GM18498 (cell line): ENCODE measurements at regions not wholly inside any gene's neighbourhood (a gene's known extent, or its start where the extent isn't known, plus 50 kb on each side); places are given as distances from the start of the nearest gene placed in this dataset.
A peak's percentile ranks its signal among the peaks of the same experiment; 100 is the strongest.
"Not testable (repeated sequence)": the region's sequence is repeated elsewhere in the genome, so short reads cannot be mapped to it uniquely, and the experiment has no call there.

Experiments used
- ATAC-seq: cut with Tn5 transposase; IDR thresholded peaks from one replicate; pipeline ENCODE4 v1.9.1; 2021; ENCODE audit warnings: mild to moderate bottlenecking, moderate library complexity; ENCODE audit not compliant: unreplicated experiment

GRCh38 chr6:53446151-53446550 lies 97.4 kb upstream of the ELOVL5 start:
- ATAC-seq = no peak

GRCh38 chr6:53441761-53442160 lies 93.0 kb upstream of the ELOVL5 start:
- ATAC-seq = no peak

GRCh38 chr6:53441035-53441493 lies 92.3 kb upstream of the ELOVL5 start:
- ATAC-seq = no peak

GRCh38 chr6:53440336-53440945 lies 91.7 kb upstream of the ELOVL5 start:
- no peak for ATAC-seq

GRCh38 chr6:53439556-53439955 lies 90.8 kb upstream of the ELOVL5 start:
- no peak for ATAC-seq

- ATAC-seq = peak; percentile 59
Measured at GRCh38 chr6:53437557-53438202, 88.9 kb upstream of the ELOVL5 start.

GRCh38 chr6:53436526-53437303 lies 88.0 kb upstream of the ELOVL5 start:
- ATAC-seq = no peak

- ATAC-seq = no peak
Measured at GRCh38 chr6:53433951-53434285, 85.2 kb upstream of the ELOVL5 start.

GRCh38 chr6:53433261-53433950 lies 84.7 kb upstream of the ELOVL5 start:
- no peak for ATAC-seq

GRCh38 chr6:53432318-53433161 lies 83.8 kb upstream of the ELOVL5 start:
- no peak for ATAC-seq

GRCh38 chr6:53431704-53432103 lies 83.0 kb upstream of the ELOVL5 start:
- no peak for ATAC-seq

GRCh38 chr6:53429401-53429800 lies 80.7 kb upstream of the ELOVL5 start:
- no peak for ATAC-seq

- ATAC-seq = no peak
Measured at GRCh38 chr6:53428886-53429285, 80.1 kb upstream of the ELOVL5 start.

GRCh38 chr6:53426667-53427270 lies 78.0 kb upstream of the ELOVL5 start:
- ATAC-seq = peak; percentile 85

GRCh38 chr6:53426117-53426516 lies 77.4 kb upstream of the ELOVL5 start:
- no peak for ATAC-seq

- no peak for ATAC-seq
Measured at GRCh38 chr6:53424976-53425718, 76.4 kb upstream of the ELOVL5 start.

GRCh38 chr6:53424300-53424699 lies 75.5 kb upstream of the ELOVL5 start:
- no peak for ATAC-seq

GRCh38 chr6:53423560-53423959 lies 74.8 kb upstream of the ELOVL5 start:
- ATAC-seq = not testable (repeated sequence)

- no peak for ATAC-seq
Measured at GRCh38 chr6:53419026-53419425, 70.3 kb upstream of the ELOVL5 start.
